Retinal pigment epithelial cell (primary cell): ENCODE measurements at regions not wholly inside any gene's neighbourhood (a gene's known extent, or its start where the extent isn't known, plus 50 kb on each side); places are given as distances from the start of the nearest gene placed in this dataset.

ENCODE experiments used
- DNase-seq: peaks from one replicate; pipeline ENCODE4 v3.0.0-alpha.2; 2010; ENCODE audit warnings: low read depth
- H3K4me3 ChIP-seq: 2 replicates; pipeline ENCODE4 v1.5.1; 2011; ENCODE audit warnings: mild to moderate bottlenecking, low read length, control low read depth, moderate library complexity
- TF ChIP-seq, protein P1 (sequence below): conservative IDR thresholded peaks from 2 replicates; pipeline ENCODE4 v1.5.1; 2011; ENCODE audit warnings: low read depth, low read length, control low read depth, inconsistent platforms

DNA sequence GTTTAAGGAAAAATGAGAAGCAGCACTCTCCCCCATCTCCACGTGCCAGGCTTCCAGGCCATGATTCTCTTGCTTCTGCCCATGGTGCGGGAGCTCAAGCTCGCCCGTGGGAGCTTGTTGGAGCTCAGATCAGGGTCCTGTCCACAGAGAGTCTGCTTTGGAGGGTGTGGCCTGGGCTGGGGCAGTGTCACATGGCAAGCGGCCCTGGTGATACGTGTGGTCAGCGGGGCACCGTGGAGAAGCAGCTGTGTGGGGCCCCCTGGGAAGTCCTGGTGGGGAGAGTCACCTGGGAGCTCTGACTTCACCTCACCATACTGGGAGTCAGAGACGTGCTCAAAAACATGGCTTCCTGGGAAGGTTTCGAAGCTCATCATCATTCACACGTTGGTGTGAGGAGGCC lies 275.3 kb downstream of the GADD45G start:
- DNase-seq = no peak
- no peak overlapping the region for H3K4me3 ChIP-seq
- TF ChIP-seq, protein P1, sequence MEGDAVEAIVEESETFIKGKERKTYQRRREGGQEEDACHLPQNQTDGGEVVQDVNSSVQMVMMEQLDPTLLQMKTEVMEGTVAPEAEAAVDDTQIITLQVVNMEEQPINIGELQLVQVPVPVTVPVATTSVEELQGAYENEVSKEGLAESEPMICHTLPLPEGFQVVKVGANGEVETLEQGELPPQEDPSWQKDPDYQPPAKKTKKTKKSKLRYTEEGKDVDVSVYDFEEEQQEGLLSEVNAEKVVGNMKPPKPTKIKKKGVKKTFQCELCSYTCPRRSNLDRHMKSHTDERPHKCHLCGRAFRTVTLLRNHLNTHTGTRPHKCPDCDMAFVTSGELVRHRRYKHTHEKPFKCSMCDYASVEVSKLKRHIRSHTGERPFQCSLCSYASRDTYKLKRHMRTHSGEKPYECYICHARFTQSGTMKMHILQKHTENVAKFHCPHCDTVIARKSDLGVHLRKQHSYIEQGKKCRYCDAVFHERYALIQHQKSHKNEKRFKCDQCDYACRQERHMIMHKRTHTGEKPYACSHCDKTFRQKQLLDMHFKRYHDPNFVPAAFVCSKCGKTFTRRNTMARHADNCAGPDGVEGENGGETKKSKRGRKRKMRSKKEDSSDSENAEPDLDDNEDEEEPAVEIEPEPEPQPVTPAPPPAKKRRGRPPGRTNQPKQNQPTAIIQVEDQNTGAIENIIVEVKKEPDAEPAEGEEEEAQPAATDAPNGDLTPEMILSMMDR = no peak

DNA sequence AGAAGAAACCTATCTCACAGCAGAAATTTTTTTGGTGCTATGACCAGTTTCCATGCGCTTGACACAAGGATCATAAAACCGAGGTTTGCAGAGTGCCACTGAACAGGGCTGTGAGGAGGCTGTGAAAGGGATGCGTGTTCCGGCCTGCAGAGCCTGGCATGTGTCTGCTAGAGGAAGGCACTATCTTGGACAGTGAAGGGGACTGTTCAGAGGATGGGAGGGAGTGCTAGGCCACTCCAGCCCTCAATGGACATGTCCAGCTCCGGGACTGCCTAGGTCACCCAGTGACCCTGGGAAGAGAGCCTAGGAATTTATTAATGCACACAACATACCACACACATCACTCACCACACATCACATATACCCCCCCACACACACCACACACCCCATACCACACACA lies 275.9 kb downstream of the GADD45G start:
- TF ChIP-seq, protein P1 = no peak
- DNase-seq = no peak
- H3K4me3 ChIP-seq = no peak overlapping the region

DNA sequence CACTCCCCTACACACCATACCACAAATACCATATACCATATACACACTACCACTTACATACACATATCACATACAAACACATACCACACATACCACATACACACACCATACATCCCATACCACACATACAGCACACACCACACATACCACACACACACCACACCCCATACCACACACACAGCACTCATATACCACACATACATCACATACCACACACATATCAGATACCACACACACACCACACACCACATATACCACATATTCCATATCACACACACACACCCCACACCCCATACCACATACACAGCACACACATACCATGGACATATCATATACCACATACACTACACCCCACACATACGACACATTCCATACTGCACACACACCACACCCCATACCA lies 276.6 kb downstream of the GADD45G start:
- no peak overlapping the region for H3K4me3 ChIP-seq
- TF ChIP-seq, protein P1 = no peak
- no peak for DNase-seq

DNA sequence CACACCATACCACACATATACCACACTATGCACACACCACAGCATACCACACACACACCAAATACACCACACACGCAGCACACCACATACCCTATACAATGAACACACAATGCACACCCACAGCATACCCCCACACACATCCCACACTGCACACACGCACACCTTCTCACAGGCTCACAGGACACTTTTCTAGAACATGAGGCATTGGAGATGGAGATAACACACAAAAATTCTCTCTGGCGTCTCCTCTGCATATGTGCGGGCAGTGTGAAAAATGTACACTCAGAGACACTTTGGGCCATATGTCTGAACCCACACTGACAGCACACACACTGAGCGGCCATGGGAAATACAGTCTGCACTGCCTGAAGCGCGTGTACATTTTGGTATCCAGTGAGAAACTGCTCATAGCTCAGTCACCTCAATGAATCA lies 278.1 kb downstream of the GADD45G start:
- no peak for DNase-seq
- TF ChIP-seq, protein P1 = no peak

DNA sequence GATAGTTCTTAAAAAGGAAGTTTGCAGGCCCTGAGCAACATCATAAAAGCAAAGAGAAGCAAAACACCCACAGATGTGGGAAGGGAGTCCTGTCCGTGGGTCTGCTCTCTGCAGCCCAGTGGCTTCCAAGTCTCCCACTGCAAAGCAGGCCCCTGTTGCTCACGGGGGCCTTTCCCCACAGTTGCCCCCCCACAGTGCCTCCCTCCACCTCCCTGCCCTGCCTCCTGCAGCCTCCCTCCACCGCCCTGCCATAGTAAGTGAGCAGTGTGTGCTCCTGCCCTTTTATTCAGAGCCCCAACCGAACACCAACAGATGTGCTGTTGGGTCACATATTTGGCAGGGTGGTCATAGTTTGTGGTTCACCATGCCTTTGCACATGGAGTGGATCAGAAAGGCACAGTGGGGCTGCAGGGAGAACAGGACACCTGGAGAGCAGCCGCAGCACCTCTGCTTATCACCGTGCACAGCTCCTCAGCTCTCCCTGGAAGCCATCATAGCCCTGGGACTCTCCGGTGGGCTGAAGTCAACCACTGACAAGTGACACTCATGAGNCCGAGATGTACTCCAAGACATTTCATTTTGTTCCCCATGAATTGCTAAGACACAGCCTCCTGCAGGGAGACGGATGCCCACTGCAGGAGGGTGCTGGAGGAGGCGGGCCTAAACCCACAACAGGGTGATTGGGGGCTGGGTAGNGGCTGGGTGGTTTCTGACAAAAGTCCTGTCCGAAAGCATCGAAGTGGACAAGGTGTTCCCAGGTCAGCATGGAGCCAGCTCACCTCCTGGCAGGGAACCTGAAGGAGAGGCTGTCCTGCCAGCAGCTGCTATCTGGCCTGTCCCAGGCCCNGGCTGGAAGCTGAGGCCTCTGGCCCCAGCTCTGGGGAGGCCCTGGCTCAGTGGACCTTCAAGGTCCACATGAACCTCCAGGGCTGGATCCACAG lies 278.9 kb downstream of the GADD45G start:
- TF ChIP-seq, protein P1 = no peak
- no peak for DNase-seq
- H3K4me3 ChIP-seq = no peak overlapping the region

More for the DNA sequence above, 278.1 kb downstream of the GADD45G start:
- H3K4me3 ChIP-seq = no peak overlapping the region

DNA sequence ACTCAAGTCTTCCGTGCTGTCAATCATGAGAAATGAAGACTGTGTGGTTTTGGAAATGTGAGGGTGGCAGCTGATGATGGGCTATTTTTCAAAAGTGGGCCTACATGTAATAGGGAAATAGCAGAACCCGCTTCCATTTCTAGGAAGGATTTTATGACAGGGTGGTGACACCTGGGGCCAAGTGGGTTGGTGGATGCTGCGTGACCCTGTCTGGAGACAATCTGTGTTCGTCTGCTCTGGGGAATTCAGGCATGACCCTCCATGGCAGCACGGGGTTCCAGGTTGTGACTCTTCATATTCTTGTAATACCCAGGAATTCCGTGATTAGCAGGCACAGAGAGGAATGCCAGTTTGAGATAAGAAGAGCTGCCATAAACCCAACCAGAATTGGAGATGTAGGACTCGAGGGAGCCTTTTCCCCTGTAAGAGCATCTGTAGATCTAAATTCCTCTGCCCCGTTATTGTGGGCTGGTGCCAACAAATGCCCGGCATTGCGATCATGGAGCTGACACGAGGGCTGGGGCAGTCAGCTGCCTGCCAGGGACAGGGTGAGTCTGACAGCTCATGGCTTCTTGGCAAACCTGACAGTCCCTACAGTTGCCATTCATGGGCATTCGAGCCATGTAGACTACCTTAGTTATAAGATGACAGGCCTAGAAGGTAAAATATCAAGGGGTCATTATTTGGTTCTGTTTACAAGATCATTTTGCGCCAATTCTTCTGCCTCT lies 279.7 kb downstream of the GADD45G start:
- H3K4me3 ChIP-seq = no peak overlapping the region
- TF ChIP-seq, protein P1 = no peak
- DNase-seq = no peak
